Midbrain (tissue), 1 donor: ENCODE measurements at regions not wholly inside any gene's neighbourhood (a gene's known extent, or its start where the extent isn't known, plus 50 kb on each side); places are given as distances from the start of the nearest gene placed in this dataset.

Source experiments
- DNase-seq: peaks from one replicate; lab custom pipeline; 2025; lab: John Stamatoyannopoulos, UW

GRCh38 chr2:75808793-75809535, 98.2 kb upstream of the GCFC2 start:
- DNase-seq, result no peak

- DNase-seq, result no peak
Observed at GRCh38 chr2:75807992-75808391, 97.3 kb upstream of the GCFC2 start.

- no peak for DNase-seq
Observed at GRCh38 chr2:75801234-75801982, 90.7 kb upstream of the GCFC2 start.

- DNase-seq, result no peak
Observed at GRCh38 chr2:75800456-75800855, 89.7 kb upstream of the GCFC2 start.

- no peak for DNase-seq
Observed at GRCh38 chr2:75799859-75800258, 89.1 kb upstream of the GCFC2 start.

GRCh38 chr2:75798569-75798968, 87.9 kb upstream of the GCFC2 start:
- DNase-seq, result no peak

GRCh38 chr2:75792996-75793395, 82.3 kb upstream of the GCFC2 start:
- no peak for DNase-seq

- no peak for DNase-seq
Observed at GRCh38 chr2:75792146-75792545, 81.4 kb upstream of the GCFC2 start.

- no peak for DNase-seq
Observed at GRCh38 chr2:75790814-75791467, 80.2 kb upstream of the GCFC2 start.

GRCh38 chr2:75790121-75790813, 79.6 kb upstream of the GCFC2 start:
- no peak for DNase-seq

GRCh38 chr2:75788902-75789301, 78.2 kb upstream of the GCFC2 start:
- DNase-seq, result no peak

- DNase-seq, result no peak
Observed at GRCh38 chr2:75788154-75788553, 77.4 kb upstream of the GCFC2 start.

GRCh38 chr2:75787532-75788132, 76.9 kb upstream of the GCFC2 start:
- DNase-seq, result peak; percentile 32

- DNase-seq, result no peak
Observed at GRCh38 chr2:75775311-75775823, 64.7 kb upstream of the GCFC2 start.

GRCh38 chr2:75772908-75773630, 62.4 kb upstream of the GCFC2 start:
- DNase-seq, result no peak

- no peak for DNase-seq
Observed at GRCh38 chr2:75765798-75766197, 55.1 kb upstream of the GCFC2 start.

GRCh38 chr2:75764611-75765010, 53.9 kb upstream of the GCFC2 start:
- no peak for DNase-seq
